GM18517 (cell line): ENCODE measurements at regions not wholly inside any gene's neighbourhood (a gene's known extent, or its start where the extent isn't known, plus 50 kb on each side); places are given as distances from the start of the nearest gene placed in this dataset.
"Not testable (repeated sequence)": the region's sequence is repeated elsewhere in the genome, so short reads cannot be mapped to it uniquely, and the experiment has no call there.

Source experiments
- ATAC-seq: cut with Tn5 transposase; IDR thresholded peaks from one replicate; pipeline ENCODE4 v1.9.1; 2021; ENCODE audit warnings: mild to moderate bottlenecking, moderate library complexity; ENCODE audit not compliant: unreplicated experiment

GRCh38 chr16:47921535-47921934 lies 234.3 kb downstream of the ABCC12 start:
- no peak for ATAC-seq

DNA sequence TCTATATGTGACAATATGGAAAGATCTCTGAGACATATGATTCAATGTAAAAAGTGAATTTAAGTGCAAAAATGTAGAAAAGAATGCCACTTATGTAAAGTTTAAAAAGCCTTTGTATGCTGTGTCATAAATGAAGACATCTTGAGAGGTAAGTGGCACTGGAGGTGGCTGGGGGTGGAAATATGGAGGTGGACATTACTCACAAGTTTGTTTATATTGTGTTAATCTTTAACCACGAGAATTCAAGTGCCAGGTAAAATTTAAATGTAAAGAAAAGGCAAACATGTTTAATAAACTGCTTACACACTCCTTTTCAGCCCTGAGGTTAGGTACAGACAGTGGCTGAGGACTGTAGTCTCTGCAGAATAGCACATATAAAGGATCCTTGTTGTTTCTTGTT lies 235.1 kb downstream of the ABCC12 start:
- ATAC-seq: no peak

- ATAC-seq: no peak
These were observed 238.7 kb downstream of the ABCC12 start for GRCh38 chr16:47917118-47917517.

- no peak for ATAC-seq
These were observed 239.5 kb downstream of the ABCC12 start for GRCh38 chr16:47916266-47916665.

GRCh38 chr16:47907109-47907508 lies 248.7 kb downstream of the ABCC12 start:
- ATAC-seq: no peak

DNA sequence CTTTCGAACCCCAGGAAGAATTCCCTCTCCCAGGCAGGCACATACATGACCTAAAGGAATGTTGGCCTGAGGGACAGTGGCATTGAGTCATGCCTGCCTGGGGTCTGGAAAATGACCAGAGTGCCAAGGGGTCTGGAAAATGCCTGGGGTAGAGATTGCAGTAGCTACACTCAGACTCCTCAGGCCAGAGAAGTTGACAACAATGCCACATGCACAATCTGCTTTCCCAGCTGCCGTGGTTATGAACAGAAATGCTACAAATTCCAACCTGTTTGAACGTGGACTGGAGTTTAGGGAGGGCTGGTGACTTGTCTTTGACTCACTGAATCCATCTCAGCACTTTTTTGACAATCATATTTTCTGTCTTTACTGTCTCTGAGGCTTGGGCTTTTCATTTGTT lies 250.0 kb downstream of the ABCC12 start:
- no peak for ATAC-seq

GRCh38 chr16:47904691-47905090 lies 251.1 kb downstream of the ABCC12 start:
- no peak for ATAC-seq

DNA sequence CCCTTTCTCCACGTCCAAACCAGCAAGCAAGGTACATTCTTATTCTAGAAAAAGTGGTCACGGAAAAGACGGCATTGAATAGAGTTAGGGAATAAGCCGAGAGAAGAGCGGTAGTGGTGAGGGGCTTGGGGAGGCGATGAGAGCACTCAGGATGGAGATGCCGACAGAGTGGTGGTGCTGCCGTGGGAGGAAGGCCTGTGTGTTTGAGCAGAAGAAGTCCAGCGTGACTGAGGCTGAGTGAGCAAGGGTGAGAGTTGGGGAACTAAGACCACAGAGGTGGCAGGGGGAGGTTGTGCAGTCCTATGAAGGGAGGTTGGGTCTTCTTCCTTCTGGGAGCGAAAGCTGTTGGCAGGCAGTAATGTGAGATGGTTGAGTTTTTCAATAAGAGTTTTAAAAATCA lies 252.3 kb downstream of the ABCC12 start:
- no peak for ATAC-seq

DNA sequence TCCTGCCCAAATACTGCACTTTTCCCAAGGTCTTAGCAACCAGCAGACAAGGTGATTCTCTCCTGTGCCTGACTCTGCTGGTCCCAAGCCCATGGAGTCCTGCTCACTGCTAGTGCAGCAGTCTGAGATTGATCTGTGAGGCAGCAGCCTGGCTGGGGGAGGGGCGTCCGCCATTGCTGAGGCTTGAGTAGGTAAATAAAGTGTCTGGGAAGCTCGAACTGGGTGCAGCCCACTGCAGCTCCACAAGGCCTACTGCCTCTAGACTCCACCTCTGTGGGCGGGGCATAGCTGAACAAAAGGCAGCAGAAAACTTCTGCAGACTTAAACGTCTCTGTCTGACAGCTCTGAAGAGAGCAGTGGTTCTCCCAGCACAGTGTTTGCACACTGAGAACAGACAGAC lies 258.7 kb downstream of the ABCC12 start:
- ATAC-seq: not testable (repeated sequence)

DNA sequence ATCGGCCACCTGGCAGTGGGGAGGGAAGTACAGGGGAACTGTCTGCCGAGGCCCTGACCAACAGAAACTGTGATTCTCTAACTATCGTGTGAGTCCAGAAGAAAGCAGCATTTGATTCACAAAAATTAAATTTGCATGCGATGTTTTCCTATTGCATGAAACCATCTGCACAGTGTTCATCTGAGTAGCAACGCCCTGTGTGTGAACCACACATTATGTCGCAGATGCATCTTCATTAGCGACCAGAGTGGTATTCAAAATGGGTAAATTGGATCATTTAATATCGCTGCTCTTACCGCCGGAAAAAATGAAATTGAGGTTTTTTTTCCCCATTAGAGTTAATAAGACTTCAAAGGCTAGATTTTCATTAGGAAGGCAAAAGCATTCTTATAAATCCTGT lies 260.6 kb downstream of the ABCC12 start:
- no peak for ATAC-seq

- ATAC-seq: no peak
These were observed 262.8 kb downstream of the ABCC12 start for GRCh38 chr16:47892999-47893398.

DNA sequence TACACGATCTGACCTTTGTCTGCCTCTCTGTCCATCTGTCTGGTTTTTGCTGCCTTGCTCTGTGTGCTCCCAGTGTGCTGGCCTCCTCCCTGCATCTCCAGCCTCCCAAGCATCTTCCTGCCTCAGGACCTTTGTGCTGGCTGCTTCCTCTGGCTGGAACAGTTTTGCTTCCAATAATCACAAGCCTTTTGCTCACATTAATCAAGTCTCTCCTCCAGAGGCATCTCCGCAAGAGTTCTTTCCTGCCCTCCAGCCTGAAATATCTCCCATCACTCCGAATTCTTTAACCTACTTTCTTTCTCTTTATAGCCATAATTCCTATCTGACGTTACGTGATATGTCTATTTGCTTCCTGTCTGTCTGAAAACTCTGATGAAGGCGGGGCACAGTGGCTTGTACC lies 267.1 kb downstream of the ABCC12 start:
- no peak for ATAC-seq

DNA sequence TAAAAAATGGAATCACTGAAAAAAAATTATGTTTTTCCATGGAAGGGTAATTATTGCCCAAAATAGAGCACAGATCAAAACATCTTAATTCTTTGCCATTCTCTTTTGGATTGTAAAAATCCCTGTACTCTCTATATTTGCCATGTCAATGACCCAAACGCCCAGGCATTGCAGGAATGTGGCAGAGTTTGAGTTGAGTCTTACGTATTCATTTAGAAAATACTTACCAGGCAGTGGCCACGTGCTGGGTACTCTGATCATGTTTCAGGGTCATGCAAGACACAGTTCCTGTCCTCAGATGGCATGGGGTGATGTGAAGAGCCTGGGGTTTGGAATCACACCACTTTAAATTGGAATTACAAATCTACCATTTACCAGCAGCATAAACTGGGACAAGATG lies 267.7 kb downstream of the ABCC12 start:
- ATAC-seq: no peak

DNA sequence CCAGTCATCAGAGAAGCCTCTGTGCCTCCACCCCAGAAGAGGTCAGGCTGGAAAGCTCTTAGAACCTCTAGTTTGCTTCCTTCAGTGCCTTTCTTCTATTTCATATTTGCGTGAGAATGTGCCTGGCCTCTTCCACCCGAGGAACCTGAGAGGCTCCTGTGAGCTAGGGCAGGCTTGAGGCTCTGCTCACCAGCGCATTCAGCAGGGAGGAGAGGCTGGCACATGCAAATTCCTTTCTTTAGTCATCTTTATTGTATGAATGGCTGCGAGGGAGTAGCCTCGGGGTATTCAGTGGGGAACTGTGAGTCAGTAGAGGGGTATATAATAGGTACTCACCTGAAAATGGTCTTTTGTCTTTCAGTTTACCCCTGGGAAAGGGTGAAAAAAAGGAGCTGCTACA lies 268.3 kb downstream of the ABCC12 start:
- no peak for ATAC-seq

GRCh38 chr16:47886631-47887415 lies 269.0 kb downstream of the ABCC12 start:
- no peak for ATAC-seq

GRCh38 chr16:47886139-47886538 lies 269.7 kb downstream of the ABCC12 start:
- no peak for ATAC-seq

- no peak for ATAC-seq
These were observed 270.3 kb downstream of the ABCC12 start for GRCh38 chr16:47885489-47885888.

DNA sequence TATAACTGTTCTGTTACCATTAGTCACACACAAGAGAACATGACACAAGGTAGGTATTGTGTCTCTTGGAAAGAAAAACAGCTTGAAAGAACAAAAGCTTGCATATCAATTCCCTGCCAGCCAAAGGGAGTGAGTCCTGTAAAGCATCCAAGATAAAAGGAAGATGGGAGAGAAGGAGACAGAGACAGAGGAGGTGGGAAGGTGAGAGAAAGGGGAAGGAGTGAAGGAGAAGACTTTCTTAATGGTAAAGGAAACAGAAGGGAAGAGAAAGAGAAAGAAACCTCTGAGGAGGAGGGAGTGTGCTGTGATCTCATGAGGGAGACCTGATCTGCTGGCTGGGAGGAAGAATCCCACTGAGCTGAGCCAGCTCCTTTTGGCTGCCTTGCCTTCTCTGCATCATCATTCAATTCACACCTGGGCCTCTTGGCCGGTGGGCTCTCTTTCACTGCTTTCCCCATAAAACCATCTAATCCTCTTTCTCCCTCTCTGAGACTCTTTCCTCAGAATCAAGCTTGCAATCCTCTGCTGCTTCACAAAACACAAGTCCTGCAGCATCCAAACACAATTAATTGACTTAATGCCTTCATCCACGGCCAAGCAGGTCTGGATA lies 271.6 kb downstream of the ABCC12 start:
- ATAC-seq: no peak

- no peak for ATAC-seq
These were observed 274.2 kb downstream of the ABCC12 start for GRCh38 chr16:47881574-47881973.

- ATAC-seq: no peak
These were observed 275.1 kb downstream of the ABCC12 start for GRCh38 chr16:47880653-47881052.

GRCh38 chr16:47877166-47877565 lies 278.6 kb downstream of the ABCC12 start:
- ATAC-seq: no peak

DNA sequence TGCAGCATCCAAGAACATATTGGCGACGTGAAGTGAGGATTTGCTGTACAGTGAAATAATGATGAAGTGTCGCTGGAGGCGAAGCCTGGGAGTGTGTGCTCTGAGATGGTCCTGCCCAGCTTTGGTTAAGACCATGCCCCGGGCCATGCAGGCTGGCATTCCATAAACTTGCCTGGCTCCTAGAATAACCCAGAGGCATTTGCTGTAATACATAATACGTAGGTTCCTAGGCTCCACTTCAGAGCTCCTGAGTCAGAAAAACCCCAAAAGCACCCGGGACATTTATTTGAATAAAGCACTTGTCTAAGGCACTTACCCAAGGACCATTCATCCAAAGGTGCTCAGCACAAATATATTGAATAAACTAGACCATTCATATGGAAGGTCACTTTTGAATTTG lies 279.3 kb downstream of the ABCC12 start:
- no peak for ATAC-seq

- ATAC-seq: no peak
These were observed 282.4 kb downstream of the ABCC12 start for GRCh38 chr16:47873434-47873833.
